ENCODE measurements at regions not wholly inside any gene's neighbourhood (a gene's known extent, or its start where the extent isn't known, plus 50 kb on each side); places are given as distances from the start of the nearest gene placed in this dataset.
"Not testable (repeated sequence)": the region's sequence is repeated elsewhere in the genome, so short reads cannot be mapped to it uniquely, and the experiment has no call there.

GRCh38 chr16:29226782-29227181 is 179.7 kb downstream of the NPIPB11 start:
- no peaks in the 10 kb centered on the region for H3K4me1 ChIP-seq (ENCODE audit: control insufficient read depth, insufficient read depth, low read length)
- TF ChIP-seq ZNF112 (tag by site-specific recombination; IDR thresholded peaks at IDR 0.05) (no peak), ZNF513 (tag by site-specific recombination; IDR thresholded peaks at IDR 0.05) (peak; percentile 70)
- ChIA-PET CTCF (no interaction called here), POLR2A (no interaction called here)
- H3K9me3 ChIP-seq (ENCODE audit: control insufficient read depth, insufficient read depth, low read depth, low read length): no peaks in the 10 kb centered on the region
- H3K27ac ChIP-seq (ENCODE audit: extremely low read depth, low read depth, low read length): no peak overlapping the region
- no peaks in the 10 kb centered on the region for H3K36me3 ChIP-seq (ENCODE audit: control insufficient read depth in 2 of 2, insufficient read depth in 1 of 2, low read length in 2 of 2)
- no peak overlapping the region for H3K4me3 ChIP-seq (ENCODE audit: low read depth, low read length)

- H3K4me1 ChIP-seq (ENCODE audit: control insufficient read depth, insufficient read depth, low read length); H3K4me3 ChIP-seq (ENCODE audit: low read depth, low read length); H3K36me3 ChIP-seq (ENCODE audit: control insufficient read depth in 2 of 2, insufficient read depth in 1 of 2, low read length in 2 of 2); CTCF ChIA-PET; POLR2A ChIA-PET; H3K27ac ChIP-seq (ENCODE audit: extremely low read depth, low read depth, low read length); H3K9me3 ChIP-seq (ENCODE audit: control insufficient read depth, insufficient read depth, low read depth, low read length): not testable (repeated sequence)
- peak; percentile 18; the same call in 1 of the 2 replicates for TF ChIP-seq SCRT2 (tag by site-specific recombination; IDR thresholded peaks at IDR 0.05)
These were observed 181.8 kb downstream of the NPIPB11 start for GRCh38 chr16:29224675-29225074.

GRCh38 chr16:29222615-29223014 is 183.9 kb downstream of the NPIPB11 start:
- CTCF ChIA-PET; H3K4me1 ChIP-seq (ENCODE audit: control insufficient read depth, insufficient read depth, low read length); H3K36me3 ChIP-seq (ENCODE audit: control insufficient read depth in 2 of 2, insufficient read depth in 1 of 2, low read length in 2 of 2); H3K9me3 ChIP-seq (ENCODE audit: control insufficient read depth, insufficient read depth, low read depth, low read length); H3K27ac ChIP-seq (ENCODE audit: extremely low read depth, low read depth, low read length); H3K4me3 ChIP-seq (ENCODE audit: low read depth, low read length); POLR2A ChIA-PET: not testable (repeated sequence)

- H3K27ac ChIP-seq (ENCODE audit: extremely low read depth, low read depth, low read length); H3K9me3 ChIP-seq (ENCODE audit: control insufficient read depth, insufficient read depth, low read depth, low read length); H3K36me3 ChIP-seq (ENCODE audit: control insufficient read depth in 2 of 2, insufficient read depth in 1 of 2, low read length in 2 of 2); H3K4me1 ChIP-seq (ENCODE audit: control insufficient read depth, insufficient read depth, low read length); CTCF ChIA-PET; POLR2A ChIA-PET; H3K4me3 ChIP-seq (ENCODE audit: low read depth, low read length): not testable (repeated sequence)
These were observed 184.5 kb downstream of the NPIPB11 start for GRCh38 chr16:29222008-29222407.

- H3K27ac ChIP-seq (ENCODE audit: extremely low read depth, low read depth, low read length); H3K9me3 ChIP-seq (ENCODE audit: control insufficient read depth, insufficient read depth, low read depth, low read length); H3K36me3 ChIP-seq (ENCODE audit: control insufficient read depth in 2 of 2, insufficient read depth in 1 of 2, low read length in 2 of 2); H3K4me3 ChIP-seq (ENCODE audit: low read depth, low read length); CTCF ChIA-PET; H3K4me1 ChIP-seq (ENCODE audit: control insufficient read depth, insufficient read depth, low read length); POLR2A ChIA-PET: not testable (repeated sequence)
These were observed 185.1 kb downstream of the NPIPB11 start for GRCh38 chr16:29221281-29221955.

GRCh38 chr16:29220647-29221191 is 185.8 kb downstream of the NPIPB11 start:
- POLR2A ChIA-PET: not testable (repeated sequence)

GRCh38 chr16:29219966-29220646 is 186.4 kb downstream of the NPIPB11 start:
- CTCF ChIA-PET; H3K36me3 ChIP-seq (ENCODE audit: control insufficient read depth in 2 of 2, insufficient read depth in 1 of 2, low read length in 2 of 2); POLR2A ChIA-PET; H3K27ac ChIP-seq (ENCODE audit: extremely low read depth, low read depth, low read length); H3K4me1 ChIP-seq (ENCODE audit: control insufficient read depth, insufficient read depth, low read length); H3K9me3 ChIP-seq (ENCODE audit: control insufficient read depth, insufficient read depth, low read depth, low read length); H3K4me3 ChIP-seq (ENCODE audit: low read depth, low read length): not testable (repeated sequence)

More at GRCh38 chr16:29220647-29221191, 185.8 kb downstream of the NPIPB11 start:
- H3K4me3 ChIP-seq (ENCODE audit: low read depth, low read length); CTCF ChIA-PET; H3K36me3 ChIP-seq (ENCODE audit: control insufficient read depth in 2 of 2, insufficient read depth in 1 of 2, low read length in 2 of 2); H3K9me3 ChIP-seq (ENCODE audit: control insufficient read depth, insufficient read depth, low read depth, low read length); H3K4me1 ChIP-seq (ENCODE audit: control insufficient read depth, insufficient read depth, low read length); H3K27ac ChIP-seq (ENCODE audit: extremely low read depth, low read depth, low read length): not testable (repeated sequence)

- H3K4me3 ChIP-seq (ENCODE audit: low read depth, low read length); H3K9me3 ChIP-seq (ENCODE audit: control insufficient read depth, insufficient read depth, low read depth, low read length); H3K36me3 ChIP-seq (ENCODE audit: control insufficient read depth in 2 of 2, insufficient read depth in 1 of 2, low read length in 2 of 2); POLR2A ChIA-PET; CTCF ChIA-PET; H3K27ac ChIP-seq (ENCODE audit: extremely low read depth, low read depth, low read length); H3K4me1 ChIP-seq (ENCODE audit: control insufficient read depth, insufficient read depth, low read length): not testable (repeated sequence)
These were observed 186.9 kb downstream of the NPIPB11 start for GRCh38 chr16:29219562-29219961.

GRCh38 chr16:29218649-29219048 is 187.9 kb downstream of the NPIPB11 start:
- CTCF ChIA-PET; H3K9me3 ChIP-seq (ENCODE audit: control insufficient read depth, insufficient read depth, low read depth, low read length); H3K27ac ChIP-seq (ENCODE audit: extremely low read depth, low read depth, low read length); H3K4me3 ChIP-seq (ENCODE audit: low read depth, low read length); H3K36me3 ChIP-seq (ENCODE audit: control insufficient read depth in 2 of 2, insufficient read depth in 1 of 2, low read length in 2 of 2); POLR2A ChIA-PET; H3K4me1 ChIP-seq (ENCODE audit: control insufficient read depth, insufficient read depth, low read length): not testable (repeated sequence)

GRCh38 chr16:29218171-29218570 is 188.3 kb downstream of the NPIPB11 start:
- H3K4me3 ChIP-seq (ENCODE audit: low read depth, low read length); CTCF ChIA-PET; H3K4me1 ChIP-seq (ENCODE audit: control insufficient read depth, insufficient read depth, low read length); H3K36me3 ChIP-seq (ENCODE audit: control insufficient read depth in 2 of 2, insufficient read depth in 1 of 2, low read length in 2 of 2); POLR2A ChIA-PET; H3K27ac ChIP-seq (ENCODE audit: extremely low read depth, low read depth, low read length); H3K9me3 ChIP-seq (ENCODE audit: control insufficient read depth, insufficient read depth, low read depth, low read length): not testable (repeated sequence)
